Natural killer cell (primary cell): ENCODE measurements at regions not wholly inside any gene's neighbourhood (a gene's known extent, or its start where the extent isn't known, plus 50 kb on each side); places are given as distances from the start of the nearest gene placed in this dataset.

Source experiments
- ATAC-seq, 3 donors: fragments of 150-1000 bp in 2 of 3; fragments of 200-7000 bp in 1 of 3; cut with Tn5 transposase; 1 replicate in 1 of 3; 2 replicates in 2 of 3; pipeline ENCODE4 v1.10.0; 2021; ENCODE audit warnings: mild to moderate bottlenecking in 2 of 3, moderate library complexity in 2 of 3
- DNase-seq, 2 donors: peaks; one replicate each; pipeline versions ENCODE4 v3.0.0 to v3.0.0-alpha.2; 2013 to 2021; ENCODE audit warnings: mixed read lengths in 1 of 2
- H3K27ac ChIP-seq: one replicate; pipeline ENCODE4 v1.5.1; 2013; ENCODE audit warnings: mild to moderate bottlenecking, low read length
- H3K27me3 ChIP-seq: one replicate; pipeline ENCODE4 v1.6.1; 2013; ENCODE audit warnings: low read length; ENCODE audit not compliant: control insufficient read depth, insufficient read depth
- H3K36me3 ChIP-seq: one replicate; pipeline ENCODE4 v1.6.1; 2013; ENCODE audit warnings: low read length; ENCODE audit not compliant: control insufficient read depth, insufficient read depth
- H3K4me1 ChIP-seq: one replicate; pipeline ENCODE4 v1.6.1; 2013; ENCODE audit warnings: low read length; ENCODE audit not compliant: control insufficient read depth, insufficient read depth
- H3K4me3 ChIP-seq: one replicate; pipeline ENCODE4 v1.5.1; 2013; ENCODE audit warnings: low read length
- H3K9me3 ChIP-seq: one replicate; pipeline ENCODE4 v1.6.1; 2013; ENCODE audit warnings: low read length; ENCODE audit not compliant: control insufficient read depth, insufficient read depth
- H3K27ac Mint-ChIP-seq, 2 donors: one replicate each; pipeline ENCODE4 v1.8.0; 2022; ENCODE audit warnings: mild to moderate bottlenecking in 2 of 2, mixed read lengths in 2 of 2, moderate library complexity in 1 of 2
- H3K27me3 Mint-ChIP-seq, 2 donors: one replicate each; pipeline ENCODE4 v1.8.0; 2022; ENCODE audit warnings: low read depth in 2 of 2, mixed read lengths in 2 of 2
- H3K36me3 Mint-ChIP-seq: one replicate; pipeline ENCODE4 v1.8.0; 2022; ENCODE audit warnings: mixed read lengths
- H3K4me1 Mint-ChIP-seq, 2 donors: one replicate each; pipeline ENCODE4 v1.8.0; 2022; ENCODE audit warnings: mixed read lengths in 2 of 2
- H3K4me3 Mint-ChIP-seq: one replicate; pipeline ENCODE4 v1.8.0; 2022; ENCODE audit warnings: mild to moderate bottlenecking, moderate library complexity, mixed read lengths
- H3K9me3 Mint-ChIP-seq, 2 donors: one replicate each; pipeline ENCODE4 v1.8.0; 2022; ENCODE audit warnings: mixed read lengths in 2 of 2
- CTCF ChIP-seq: fragments of 200-600 bp; IDR thresholded peaks from one replicate; pipeline ENCODE4 v1.8.0; 2022; ENCODE audit warnings: antibody characterized with exemption
- WGBS: methylation state at CpG from one replicate; pipeline ENCODE4 v1.1.7; 2013; ENCODE audit warnings: missing lambda C conversion rate; ENCODE audit not compliant: insufficient coverage; 5-methylcytosine and 5-hydroxymethylcytosine counted together
- intact Hi-C: fragments of 100-400 bp; cut with micrococcal nuclease; formaldehyde crosslinking; loops from one replicate; pipeline ENCODE4 v1.14.2; 2022

- Mint-ChIP-seq H3K4me1 (no peaks in the 10 kb centered on the region), H3K36me3 (no peaks in the 10 kb centered on the region), H3K27ac (no peak overlapping the region), H3K4me3 (no peak overlapping the region), H3K9me3 (peaks cover 0 to 8% of the 10 kb centered on the region in 2 donors), H3K27me3 (no peaks in the 10 kb centered on the region)
- intact Hi-C loops = no loop called here
- H3K27ac ChIP-seq = no peak overlapping the region
- TF ChIP-seq CTCF = no peak
- DNase-seq (no peak), ATAC-seq (no peak)
- H3K4me3 ChIP-seq = no peak overlapping the region
- no peaks in the 10 kb centered on the region for H3K27me3 ChIP-seq
- 76% methylated on average over 3 of the region's 4 CpGs for WGBS
- no peaks in the 10 kb centered on the region for H3K4me1 ChIP-seq
- H3K9me3 ChIP-seq = no peaks in the 10 kb centered on the region
- no peaks in the 10 kb centered on the region for H3K36me3 ChIP-seq
Observed at GRCh38 chr16:73997971-73998370, 298.6 kb upstream of the PSMD7 start.

- H3K9me3 Mint-ChIP-seq = peaks cover 0 to 6% of the 10 kb centered on the region in 2 donors
- no peak for ATAC-seq
- intact Hi-C loops = no loop called here
- no peaks in the 10 kb centered on the region for H3K36me3 Mint-ChIP-seq
- H3K4me3 Mint-ChIP-seq = no peak overlapping the region
- no peak overlapping the region for H3K27ac Mint-ChIP-seq
- Histone ChIP-seq H3K36me3 (no peaks in the 10 kb centered on the region), H3K27ac (no peak overlapping the region), H3K4me1 (no peaks in the 10 kb centered on the region), H3K27me3 (no peaks in the 10 kb centered on the region), H3K4me3 (no peak overlapping the region), H3K9me3 (no peaks in the 10 kb centered on the region)
- WGBS = 90% methylated on average over 3 of the region's 3 CpGs
- no peak for DNase-seq
- no peak for TF ChIP-seq CTCF
- no peaks in the 10 kb centered on the region for H3K27me3 Mint-ChIP-seq
- no peaks in the 10 kb centered on the region for H3K4me1 Mint-ChIP-seq
Observed at GRCh38 chr16:73997340-73997711, 299.3 kb upstream of the PSMD7 start.

- Mint-ChIP-seq H3K4me3 (no peak overlapping the region), H3K27me3 (no peaks in the 10 kb centered on the region), H3K36me3 (no peaks in the 10 kb centered on the region), H3K9me3 (peaks cover 0 to 6% of the 10 kb centered on the region in 2 donors), H3K4me1 (no peaks in the 10 kb centered on the region), H3K27ac (no peak overlapping the region)
- ATAC-seq = no peak
- Histone ChIP-seq H3K4me3 (no peak overlapping the region), H3K9me3 (no peaks in the 10 kb centered on the region), H3K27ac (no peak overlapping the region), H3K4me1 (no peaks in the 10 kb centered on the region), H3K27me3 (no peaks in the 10 kb centered on the region), H3K36me3 (no peaks in the 10 kb centered on the region)
- TF ChIP-seq CTCF = no peak
- DNase-seq = no peak
- intact Hi-C loops = no loop called here
- 74% methylated on average over 9 of the region's 11 CpGs for WGBS
Observed at GRCh38 chr16:73996624-73997339, 299.8 kb upstream of the PSMD7 start.

- Mint-ChIP-seq H3K27me3 (no peaks in the 10 kb centered on the region), H3K4me3 (no peak overlapping the region), H3K4me1 (no peaks in the 10 kb centered on the region), H3K9me3 (peaks cover 0 to 3% of the 10 kb centered on the region in 2 donors), H3K36me3 (no peaks in the 10 kb centered on the region), H3K27ac (no peak overlapping the region)
- Histone ChIP-seq H3K27me3 (no peaks in the 10 kb centered on the region), H3K27ac (no peak overlapping the region), H3K9me3 (no peaks in the 10 kb centered on the region), H3K4me1 (no peaks in the 10 kb centered on the region), H3K36me3 (no peaks in the 10 kb centered on the region), H3K4me3 (no peak overlapping the region)
- intact Hi-C loops = no loop called here
- no CpG with 5 or more reads among the region's 1 CpG for WGBS
- DNase-seq (no peak), ATAC-seq (no peak)
- no peak for TF ChIP-seq CTCF
Observed at GRCh38 chr16:73993878-73994277, 302.7 kb upstream of the PSMD7 start.
